ENCODE measurements at regions not wholly inside any gene's neighbourhood (a gene's known extent, or its start where the extent isn't known, plus 50 kb on each side); places are given as distances from the start of the nearest gene placed in this dataset.

GRCh38 chr12:115440438-115440837 lies 756.5 kb upstream of the TBX3 start:
- peak; percentile 69 for ATAC-seq
- TF ChIP-seq TCF4 (CRISPR knock-in tag; IDR thresholded peaks at IDR 0.05; ENCODE audit: borderline replicate concordance) = no peak
- no peak for TF ChIP-seq ZFP30 (CRISPR knock-in tag; IDR thresholded peaks at IDR 0.05)
- no peak for TF ChIP-seq POU6F1 (CRISPR knock-in tag; IDR thresholded peaks at IDR 0.05; ENCODE audit: borderline replicate concordance, low read depth)
- no peak for TF ChIP-seq OSR1 (CRISPR knock-in tag; IDR thresholded peaks at IDR 0.05)
- no peak for TF ChIP-seq CREB5 (CRISPR knock-in tag; IDR thresholded peaks at IDR 0.05; ENCODE audit: low read depth)
- TF ChIP-seq CSDC2 (CRISPR knock-in tag; IDR thresholded peaks at IDR 0.05) = no peak
- TF ChIP-seq ZNF565 (CRISPR knock-in tag; conservative IDR thresholded peaks at IDR 0.05; ENCODE audit: low read depth) = no peak
- no peak for TF ChIP-seq CSRNP3 (CRISPR knock-in tag; IDR thresholded peaks at IDR 0.05)
- TF ChIP-seq RARB (CRISPR knock-in tag; IDR thresholded peaks at IDR 0.05) = no peak
- no peak for TF ChIP-seq PPARA (CRISPR knock-in tag; IDR thresholded peaks at IDR 0.05; ENCODE audit: borderline replicate concordance)
- TF ChIP-seq TSHZ2 (CRISPR knock-in tag; IDR thresholded peaks at IDR 0.05) = no peak

GRCh38 chr12:115439008-115439601 lies 755.1 kb upstream of the TBX3 start:
- TF ChIP-seq PATZ1 (CRISPR knock-in tag; IDR thresholded peaks at IDR 0.05; ENCODE audit: borderline replicate concordance) (no peak), BACH2 (CRISPR knock-in tag; IDR thresholded peaks at IDR 0.05; ENCODE audit: borderline replicate concordance) (no peak)
- ATAC-seq = no peak

GRCh38 chr12:115438314-115438713 lies 754.3 kb upstream of the TBX3 start:
- TF ChIP-seq ZC3H10 (CRISPR knock-in tag; IDR thresholded peaks at IDR 0.05) = no peak
- no peak for TF ChIP-seq ZNF8 (CRISPR knock-in tag; IDR thresholded peaks at IDR 0.05)
- TF ChIP-seq ISL1 (CRISPR knock-in tag; IDR thresholded peaks at IDR 0.05) = no peak
- no peak for TF ChIP-seq PPARA (CRISPR knock-in tag; IDR thresholded peaks at IDR 0.05; ENCODE audit: borderline replicate concordance)

GRCh38 chr12:115437061-115437567 lies 753.1 kb upstream of the TBX3 start:
- no peak for ATAC-seq
- TF ChIP-seq RARB (CRISPR knock-in tag; IDR thresholded peaks at IDR 0.05) (no peak), ZFP30 (CRISPR knock-in tag; IDR thresholded peaks at IDR 0.05) (no peak), CSRNP3 (CRISPR knock-in tag; IDR thresholded peaks at IDR 0.05) (no peak), CREB5 (CRISPR knock-in tag; IDR thresholded peaks at IDR 0.05; ENCODE audit: low read depth) (no peak), ZNF8 (CRISPR knock-in tag; IDR thresholded peaks at IDR 0.05) (no peak), ZNF70 (CRISPR knock-in tag; IDR thresholded peaks at IDR 0.05) (no peak), GLIS3 (CRISPR knock-in tag; IDR thresholded peaks at IDR 0.05) (no peak), OSR1 (CRISPR knock-in tag; IDR thresholded peaks at IDR 0.05) (no peak), ARNTL (CRISPR knock-in tag; IDR thresholded peaks at IDR 0.05; ENCODE audit: borderline replicate concordance, low read depth) (no peak), ZFP3 (CRISPR knock-in tag; IDR thresholded peaks at IDR 0.05) (no peak), ZC3H10 (CRISPR knock-in tag; IDR thresholded peaks at IDR 0.05) (no peak), POU6F1 (CRISPR knock-in tag; IDR thresholded peaks at IDR 0.05; ENCODE audit: borderline replicate concordance, low read depth) (no peak), TOX (CRISPR knock-in tag; IDR thresholded peaks at IDR 0.05; ENCODE audit: borderline replicate concordance) (no peak), TCF4 (CRISPR knock-in tag; IDR thresholded peaks at IDR 0.05; ENCODE audit: borderline replicate concordance) (no peak), ISL1 (CRISPR knock-in tag; IDR thresholded peaks at IDR 0.05) (no peak)

More at GRCh38 chr12:115438314-115438713, 754.3 kb upstream of the TBX3 start:
- no peak for ATAC-seq
